ENCODE measurements at regions not wholly inside any gene's neighbourhood (a gene's known extent, or its start where the extent isn't known, plus 50 kb on each side); places are given as distances from the start of the nearest gene placed in this dataset.

DNA sequence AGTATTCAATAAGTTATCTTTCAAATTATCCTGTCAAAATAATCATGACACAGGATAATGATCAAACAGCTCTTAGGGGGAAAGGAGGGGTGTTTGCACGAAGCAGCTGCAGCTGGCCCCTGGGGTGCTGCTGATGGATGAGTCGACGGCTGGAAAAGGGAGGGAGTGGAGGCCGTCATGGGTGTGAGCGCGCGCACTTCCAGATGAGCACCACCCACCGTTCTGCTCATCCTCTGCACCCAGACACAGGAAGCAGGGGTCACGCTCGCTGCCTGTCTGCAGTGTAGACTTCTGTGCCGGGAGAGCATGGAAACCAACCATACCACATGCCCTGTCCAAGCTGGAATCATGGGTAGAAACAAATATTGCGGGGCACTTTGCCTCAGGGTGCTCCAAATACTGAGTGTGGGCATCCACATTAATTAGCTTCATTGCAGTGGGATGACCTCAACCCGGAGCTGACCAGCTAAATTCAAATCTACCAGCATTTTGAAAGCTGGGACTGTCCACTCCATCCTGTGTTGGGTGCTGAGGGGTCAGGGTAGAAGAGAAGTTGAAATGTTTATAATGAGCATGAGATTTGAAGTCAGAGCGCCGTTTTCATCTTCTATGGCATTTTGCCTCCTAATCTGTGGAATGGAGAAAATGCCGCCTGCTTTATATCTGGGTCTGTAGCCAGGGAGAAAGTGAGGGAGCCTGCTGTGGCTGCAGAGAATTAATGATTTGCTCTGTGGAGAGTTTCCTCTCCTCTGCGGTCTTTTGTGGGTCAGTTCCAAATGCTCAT lies 802.4 kb downstream of the TBC1D22A start:
- DNase-seq (ENCODE audit: low spot score) (no peak), FAIRE-seq (no peak)

DNA sequence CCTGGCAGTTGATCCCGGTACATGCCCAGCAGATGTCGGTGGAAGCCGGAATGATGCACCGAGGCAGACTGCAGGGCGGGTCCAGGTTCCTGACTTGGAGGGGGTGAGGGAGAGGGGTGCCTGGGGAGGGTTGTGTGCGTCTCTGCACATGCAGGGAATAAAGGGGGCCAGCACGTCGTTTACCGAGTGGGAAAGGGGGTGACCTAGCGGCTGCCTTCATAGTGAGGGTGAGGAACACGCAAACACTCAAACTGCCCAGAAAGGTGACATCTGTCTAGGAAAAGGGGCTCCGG lies 801.7 kb downstream of the TBC1D22A start:
- no peak for FAIRE-seq
- no peak for DNase-seq (ENCODE audit: low spot score)

DNA sequence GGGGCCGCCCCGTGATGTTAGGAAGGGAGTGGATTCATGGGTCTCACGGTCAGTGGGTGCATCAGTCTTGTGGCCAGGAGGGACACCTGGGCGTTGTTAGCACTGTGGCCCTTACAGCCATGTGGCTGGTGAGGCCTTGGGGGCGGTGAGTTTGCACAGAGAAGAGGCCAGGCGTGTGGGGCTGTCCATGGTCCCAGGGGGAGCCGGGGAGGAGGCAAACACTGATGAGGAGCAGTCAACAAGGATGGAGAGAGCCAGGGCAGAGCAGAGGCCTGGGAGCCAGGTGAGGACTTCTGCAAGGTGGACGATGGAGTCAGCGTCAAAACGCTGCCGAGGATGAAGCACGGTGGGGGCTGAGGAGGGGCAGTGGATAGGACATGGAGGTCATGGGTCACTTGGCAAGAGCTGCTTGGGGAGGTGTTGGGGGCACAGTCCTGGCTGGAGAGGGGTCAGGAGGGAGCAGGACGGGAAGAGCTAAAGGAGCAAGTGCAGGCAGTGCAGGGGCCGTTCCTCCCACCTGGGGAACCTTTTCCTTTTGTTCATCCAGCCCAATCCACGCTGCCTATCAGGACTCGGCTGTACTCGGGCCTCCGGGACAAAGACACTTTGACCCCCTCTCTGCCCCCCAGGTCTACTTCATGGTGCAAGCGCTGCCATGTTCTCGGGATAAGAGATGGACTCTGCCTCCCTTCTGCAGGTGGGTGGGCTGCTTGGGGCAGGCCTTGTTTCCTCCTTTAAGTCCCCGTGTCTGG lies 801.1 kb downstream of the TBC1D22A start:
- no peak for DNase-seq (ENCODE audit: low spot score)
- no peak for FAIRE-seq

DNA sequence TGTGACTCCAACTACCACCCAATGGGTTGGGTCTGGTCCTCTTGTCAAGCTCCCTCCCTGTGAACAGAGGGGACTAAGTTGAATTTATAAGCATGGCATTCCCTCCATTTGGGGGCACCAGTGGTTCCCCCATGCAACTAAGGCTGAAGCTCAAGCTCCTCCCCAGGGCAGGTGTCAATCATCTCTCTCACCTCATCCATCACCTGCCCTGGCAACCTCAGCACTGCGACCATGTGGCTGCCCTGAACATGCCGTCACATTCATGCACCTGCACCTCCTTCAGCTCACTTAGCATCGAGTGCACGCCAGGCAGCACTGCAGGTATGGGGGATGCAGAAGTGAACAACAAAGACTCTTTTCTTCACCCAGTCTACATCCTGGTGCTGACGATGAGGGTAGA lies 799.3 kb downstream of the TBC1D22A start:
- DNase-seq (ENCODE audit: low spot score), result no peak
- no peak for FAIRE-seq

DNA sequence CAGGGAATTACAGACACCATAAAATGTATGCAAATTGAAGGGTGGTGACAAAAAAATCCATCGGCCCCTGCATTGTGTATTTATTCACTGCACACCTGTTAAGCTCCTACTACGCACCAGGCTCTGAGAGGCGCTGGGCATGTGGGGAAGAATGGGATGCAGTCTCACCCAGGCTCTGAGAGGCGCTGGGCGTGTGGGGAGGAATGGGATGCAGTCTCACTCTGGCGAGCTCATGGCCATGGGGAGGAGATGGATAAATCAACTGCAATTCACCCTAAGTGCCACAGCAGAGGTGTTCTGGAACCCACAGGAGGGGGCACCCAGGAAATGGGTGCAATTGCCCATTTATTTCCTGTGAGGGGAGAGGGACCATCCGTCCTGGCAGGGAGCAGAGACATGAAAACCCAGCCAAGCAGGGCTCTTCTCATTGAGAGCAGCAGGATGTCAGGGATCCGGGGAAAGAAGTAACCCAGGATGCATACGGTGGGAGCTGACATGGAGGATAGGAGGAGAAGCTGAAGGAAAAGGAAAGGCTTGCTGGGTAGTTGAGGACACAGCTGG lies 798.7 kb downstream of the TBC1D22A start:
- no peak for DNase-seq (ENCODE audit: low spot score)
- FAIRE-seq, result no peak

DNA sequence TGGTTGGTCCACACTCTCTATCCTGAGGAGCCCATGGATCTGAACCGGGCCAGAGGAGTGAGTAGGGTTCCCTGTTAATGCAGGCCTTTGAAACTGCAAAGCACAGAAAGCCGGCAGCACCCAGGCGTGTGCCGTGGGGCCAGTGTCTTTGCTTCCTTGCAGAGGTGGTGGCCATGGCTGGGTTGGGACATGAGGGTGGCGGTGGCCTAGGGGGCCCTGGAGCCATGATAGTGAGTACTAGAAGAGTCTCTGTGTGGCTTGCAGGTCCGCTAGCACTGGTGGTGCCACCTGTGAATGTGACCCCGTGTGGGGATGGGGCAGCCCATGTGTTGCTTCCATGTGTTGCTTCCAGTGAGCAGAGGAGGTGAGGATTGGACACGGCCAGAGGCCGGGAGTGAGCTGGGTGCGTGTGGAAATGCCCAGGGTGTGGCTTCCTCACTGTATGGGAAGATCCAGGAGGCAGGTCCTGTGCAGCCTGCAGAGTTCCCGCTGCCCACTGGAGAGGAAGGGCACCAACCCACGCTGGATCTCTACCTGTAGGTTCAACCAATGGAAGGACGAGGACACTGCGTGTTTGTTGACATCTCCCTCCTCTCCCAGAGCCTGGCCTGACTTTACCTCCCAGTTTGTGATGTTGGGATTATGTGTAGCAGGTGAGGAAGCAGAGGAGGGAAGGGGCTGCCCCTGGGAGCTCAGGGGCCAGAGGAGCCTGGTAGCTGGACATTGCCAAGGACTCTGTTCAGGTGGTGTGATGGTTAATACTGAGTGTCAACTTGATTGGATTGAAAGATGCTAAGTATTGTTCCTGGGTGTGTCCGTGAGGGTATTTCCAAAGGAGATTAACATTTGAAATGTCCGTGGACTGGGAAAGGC lies 796.6 kb downstream of the TBC1D22A start:
- FAIRE-seq (peak; percentile 5), DNase-seq (ENCODE audit: low spot score) (no peak)

DNA sequence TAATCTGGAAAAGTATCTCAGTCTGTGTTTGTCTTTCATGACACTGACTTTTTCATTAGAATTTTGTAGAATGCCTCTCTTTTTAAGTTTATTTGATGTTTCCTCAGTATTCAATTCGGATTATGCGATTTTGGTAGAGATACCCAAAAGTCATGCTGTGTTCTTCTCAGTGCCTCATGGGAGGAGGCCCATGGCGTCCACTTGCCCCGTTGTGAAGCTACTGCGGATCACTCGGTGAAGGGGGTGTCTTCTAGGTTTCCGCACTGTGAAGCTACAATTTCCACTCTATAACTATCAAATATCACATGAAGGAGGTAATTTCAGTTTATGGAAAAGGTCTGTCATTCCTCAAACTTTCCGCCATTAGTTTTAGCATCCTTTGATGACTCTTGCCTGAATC lies 794.0 kb downstream of the TBC1D22A start:
- FAIRE-seq, result no peak
- no peak for DNase-seq (ENCODE audit: low spot score)

DNA sequence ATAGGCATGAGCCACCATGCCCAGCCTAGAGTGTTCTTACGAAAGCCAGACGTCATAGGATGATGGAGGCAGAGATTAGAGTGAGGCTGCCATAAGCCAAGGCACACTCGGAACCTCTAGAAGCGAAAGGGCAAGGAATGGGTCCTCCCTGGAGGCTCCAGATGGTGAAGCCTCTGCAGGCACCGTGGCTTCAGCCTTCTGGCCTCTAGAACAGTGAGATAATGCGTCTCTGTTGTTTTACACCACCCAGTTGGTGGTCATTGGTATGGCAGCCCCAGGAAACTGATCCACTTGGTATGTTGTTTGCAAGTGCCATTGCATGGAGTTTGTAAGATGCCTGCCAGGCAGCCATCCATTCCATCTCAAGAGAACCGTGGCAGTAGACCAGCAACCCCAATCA lies 791.0 kb downstream of the TBC1D22A start:
- no peak for FAIRE-seq
- no peak for DNase-seq (ENCODE audit: low spot score)

DNA sequence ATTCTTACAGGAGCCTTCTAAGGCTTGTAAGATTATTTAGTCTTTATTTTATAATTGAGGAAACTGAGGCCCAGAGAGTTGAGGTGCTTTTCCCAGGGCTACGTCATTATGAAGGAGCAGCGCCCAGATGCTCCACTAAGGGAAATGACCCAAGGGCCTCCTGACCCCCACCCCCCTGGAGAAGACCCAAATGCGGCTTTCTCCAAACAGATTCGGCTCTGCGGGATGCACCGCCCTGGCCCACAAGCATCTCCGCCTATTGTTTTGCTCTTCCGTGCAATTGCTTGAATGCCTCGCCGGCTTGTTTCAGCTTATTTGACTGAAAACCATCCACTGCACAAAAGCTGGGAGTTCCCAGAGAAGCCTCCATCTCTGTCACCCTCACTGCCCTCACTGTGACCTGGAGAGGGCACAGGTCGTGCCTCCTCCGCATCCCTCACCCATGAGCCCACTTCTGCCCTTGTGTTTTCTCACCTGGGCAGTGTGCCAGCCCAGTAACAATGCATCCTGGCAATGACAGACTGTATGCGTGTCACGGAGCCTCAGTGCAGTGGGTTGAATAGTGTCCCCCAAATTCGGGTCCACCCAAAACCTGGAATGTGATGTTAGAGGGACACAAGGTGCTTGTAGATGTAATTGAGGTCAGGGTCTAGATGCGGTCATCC lies 790.2 kb downstream of the TBC1D22A start:
- FAIRE-seq, result no peak
- DNase-seq (ENCODE audit: low spot score), result no peak

DNA sequence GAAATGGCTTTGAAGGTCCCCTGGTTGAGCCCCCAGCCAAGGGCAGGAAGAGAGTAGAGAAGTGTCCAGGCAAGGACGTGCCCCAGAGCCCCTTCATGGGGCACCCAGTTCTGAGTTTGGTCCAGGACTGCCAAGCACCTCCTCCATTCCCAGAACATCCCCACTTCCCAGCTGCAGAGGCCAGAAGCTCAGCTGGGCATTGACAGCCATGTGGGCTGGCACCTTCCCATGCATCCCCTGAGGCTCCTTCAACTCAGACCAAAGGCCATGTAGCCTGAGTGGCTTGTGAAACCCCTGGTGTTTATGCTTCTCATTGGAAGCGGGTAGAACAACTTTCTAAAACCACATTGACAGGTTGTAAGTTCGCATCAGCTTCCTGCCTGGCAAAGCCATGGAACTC lies 789.6 kb downstream of the TBC1D22A start:
- DNase-seq (ENCODE audit: low spot score) (no peak), FAIRE-seq (no peak)

DNA sequence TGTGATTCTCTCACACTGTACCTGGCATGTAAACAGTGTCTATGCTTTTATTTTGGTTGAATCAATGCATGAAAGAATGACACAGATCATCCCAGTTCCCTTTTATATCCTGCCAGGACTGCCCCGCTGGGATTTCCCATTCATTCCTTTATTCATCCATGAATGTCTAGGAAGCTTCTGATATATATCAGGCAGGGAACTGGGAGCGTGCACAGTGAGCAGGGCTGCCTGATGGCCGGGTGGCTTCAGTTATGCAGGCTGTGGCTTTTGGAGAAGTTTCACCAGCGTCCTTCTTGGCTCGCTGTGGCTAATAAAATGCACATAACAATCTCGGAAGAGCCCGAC lies 789.0 kb downstream of the TBC1D22A start:
- FAIRE-seq (no peak), DNase-seq (ENCODE audit: low spot score) (no peak)

DNA sequence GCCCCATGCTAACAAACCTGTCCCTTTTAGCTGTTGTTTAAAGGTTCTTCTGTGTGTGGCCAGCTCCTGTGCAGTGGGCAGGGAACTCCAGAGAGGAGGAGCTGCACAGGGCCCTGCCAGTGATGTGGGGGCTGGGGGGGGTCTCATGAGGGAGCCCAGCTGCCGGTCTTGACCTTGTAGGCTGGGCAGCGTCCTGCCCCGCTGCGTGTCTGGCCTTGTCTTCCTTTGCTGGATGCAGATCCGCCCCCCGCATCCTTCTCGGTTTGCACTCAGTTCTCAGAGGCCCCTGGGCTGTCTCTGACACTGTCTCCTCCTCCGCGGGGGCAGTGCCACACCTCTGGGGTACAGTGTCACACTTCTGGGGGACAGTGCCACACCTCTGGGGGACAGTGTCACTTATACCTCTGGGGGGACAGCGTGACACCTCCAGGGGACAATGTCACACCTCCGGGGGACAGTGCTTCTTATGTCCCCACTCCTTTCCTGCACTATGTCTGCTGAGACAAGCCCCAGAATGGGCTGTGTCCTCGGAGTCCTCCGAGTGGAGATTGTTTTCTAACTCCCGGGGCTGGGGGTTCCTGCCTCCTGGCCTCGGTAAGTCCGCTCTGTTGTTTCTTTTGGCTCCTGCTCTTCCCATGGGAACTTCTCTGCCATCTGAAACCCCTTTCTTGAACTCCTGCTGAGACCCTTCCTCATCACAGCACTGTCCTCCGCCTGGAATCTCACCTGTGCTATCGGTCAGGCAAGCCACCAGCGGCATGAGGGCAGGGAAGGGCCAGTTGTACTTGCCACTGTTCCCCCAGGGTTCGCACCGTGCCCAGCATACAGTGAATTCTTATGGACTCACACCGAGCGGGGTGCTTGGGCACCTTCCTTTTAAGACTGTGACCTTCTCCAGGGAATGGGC lies 788.3 kb downstream of the TBC1D22A start:
- FAIRE-seq (no peak), DNase-seq (ENCODE audit: low spot score) (no peak)

DNA sequence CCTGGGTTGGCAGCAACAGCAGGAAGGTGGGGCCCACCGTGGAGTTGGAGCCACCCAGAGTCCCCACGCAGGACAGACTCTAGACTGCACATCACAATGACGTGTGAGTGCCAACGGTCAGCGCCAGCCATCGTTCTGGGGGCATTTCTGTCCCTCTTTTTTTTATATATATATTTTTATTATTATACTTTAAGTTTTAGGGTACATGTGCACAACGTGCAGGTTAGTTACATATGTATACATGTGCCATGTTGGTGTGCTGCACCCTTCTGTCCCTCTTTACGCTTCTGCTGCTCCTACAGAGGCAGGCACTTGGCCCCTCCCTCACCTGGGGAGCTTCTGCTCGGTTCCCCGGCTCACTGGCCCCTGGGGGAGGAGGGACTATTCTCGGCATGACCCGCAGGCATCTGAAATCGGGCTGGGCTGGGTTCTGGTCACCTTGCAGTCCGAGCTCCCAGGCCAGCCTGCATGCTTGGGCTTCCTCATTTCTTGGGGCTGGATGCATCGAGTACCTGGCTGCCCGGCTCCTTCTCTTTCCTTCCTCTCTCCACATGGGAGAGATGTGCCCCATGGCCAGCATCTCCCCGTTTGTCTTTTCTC lies 787.4 kb downstream of the TBC1D22A start:
- FAIRE-seq (no peak), DNase-seq (ENCODE audit: low spot score) (no peak)

DNA sequence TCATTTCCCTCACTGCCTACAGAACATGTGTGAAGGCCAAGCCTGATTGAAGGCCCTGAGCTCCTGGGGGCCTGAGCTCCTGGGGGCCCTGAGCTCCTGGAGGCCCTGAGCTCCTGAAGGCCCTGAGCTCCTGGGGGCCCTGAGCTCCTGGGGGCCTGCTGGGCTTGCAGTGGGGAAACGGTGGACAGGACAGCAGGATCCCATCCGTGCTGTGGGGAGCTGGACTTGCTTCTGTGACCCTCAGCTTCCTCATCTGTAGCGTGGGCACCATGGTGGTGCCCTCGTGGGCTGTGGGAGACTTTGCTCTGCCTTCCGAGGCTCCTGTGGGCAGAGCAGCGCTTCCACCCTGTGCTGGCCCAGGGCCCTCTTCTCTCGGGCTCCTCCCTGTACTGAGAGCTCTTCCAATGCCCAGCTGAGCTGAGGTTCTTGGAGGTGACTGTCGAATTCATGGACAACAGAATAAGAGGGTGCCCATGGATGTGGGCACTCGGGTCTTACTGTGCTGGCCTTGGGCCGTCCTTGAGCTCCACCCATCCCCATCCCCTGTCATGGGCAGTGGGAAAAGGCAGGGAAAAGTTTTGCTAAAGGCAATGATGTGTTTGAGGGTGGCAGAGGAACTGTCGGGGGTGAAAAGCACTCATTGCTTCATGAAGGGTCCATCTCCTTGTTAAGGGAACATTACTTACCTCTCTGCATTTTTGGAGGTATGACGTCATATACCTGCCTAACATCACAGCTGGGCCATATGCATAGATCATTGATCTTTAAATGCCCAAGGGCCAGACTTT lies 786.7 kb downstream of the TBC1D22A start:
- FAIRE-seq (no peak), DNase-seq (ENCODE audit: low spot score) (no peak)

DNA sequence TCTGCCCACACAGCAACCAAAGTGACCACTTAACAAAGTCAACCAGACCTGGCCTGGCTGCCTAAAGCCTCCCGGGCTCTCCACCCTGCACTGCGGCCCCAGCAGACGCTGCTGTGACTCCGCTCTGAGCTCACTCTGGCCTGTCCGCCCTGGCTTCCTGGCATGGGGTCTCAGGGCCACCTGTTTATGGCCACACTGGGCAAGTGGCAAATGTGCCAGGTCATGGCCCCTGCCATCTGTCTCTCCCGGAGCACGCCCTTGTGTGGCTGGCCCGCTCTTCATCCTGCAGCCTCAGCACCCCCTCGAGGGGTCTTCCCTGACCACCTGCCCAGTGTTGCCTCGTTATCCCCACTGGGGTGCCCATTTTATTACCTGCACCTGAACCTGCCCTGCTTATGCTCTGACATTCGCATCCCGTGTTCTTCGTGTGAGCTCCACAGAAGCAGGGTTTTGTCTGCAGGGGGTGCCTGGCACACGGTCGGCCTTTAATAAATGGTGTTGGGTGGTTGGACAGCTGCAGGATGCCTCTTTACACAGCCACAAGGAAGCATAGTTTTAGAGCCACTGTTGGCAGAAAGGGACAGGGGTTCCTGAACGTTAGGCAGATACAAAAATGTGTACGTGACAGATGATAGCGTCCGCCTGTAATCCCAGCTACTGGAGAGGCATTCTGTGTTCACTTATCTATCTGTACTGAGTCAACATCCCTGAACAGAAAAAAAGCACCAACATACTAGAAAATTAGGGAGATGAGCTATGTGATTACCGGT lies 785.6 kb downstream of the TBC1D22A start:
- FAIRE-seq, result no peak
- no peak for DNase-seq (ENCODE audit: low spot score)

DNA sequence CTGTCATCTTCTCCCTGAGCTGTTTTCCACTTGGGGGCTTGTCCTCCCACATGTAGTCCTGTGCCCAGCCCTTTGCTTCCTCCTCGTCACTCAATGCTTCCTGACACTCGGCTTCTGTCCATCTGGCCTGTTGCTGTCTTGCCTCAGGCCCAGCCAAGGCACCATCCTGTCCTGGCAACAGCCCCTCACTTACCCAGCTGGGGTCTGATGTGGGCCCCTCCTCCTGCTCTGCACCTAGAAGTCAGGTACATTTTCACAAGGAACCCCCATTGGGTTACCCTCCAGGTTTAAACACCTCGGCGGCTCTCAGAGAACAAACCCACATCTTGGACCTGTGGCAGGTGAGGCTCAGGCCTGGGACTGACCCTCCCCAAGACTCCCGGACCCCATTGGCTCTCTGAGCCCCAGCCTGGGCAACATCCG lies 784.8 kb downstream of the TBC1D22A start:
- FAIRE-seq, result no peak
- DNase-seq (ENCODE audit: low spot score), result no peak

DNA sequence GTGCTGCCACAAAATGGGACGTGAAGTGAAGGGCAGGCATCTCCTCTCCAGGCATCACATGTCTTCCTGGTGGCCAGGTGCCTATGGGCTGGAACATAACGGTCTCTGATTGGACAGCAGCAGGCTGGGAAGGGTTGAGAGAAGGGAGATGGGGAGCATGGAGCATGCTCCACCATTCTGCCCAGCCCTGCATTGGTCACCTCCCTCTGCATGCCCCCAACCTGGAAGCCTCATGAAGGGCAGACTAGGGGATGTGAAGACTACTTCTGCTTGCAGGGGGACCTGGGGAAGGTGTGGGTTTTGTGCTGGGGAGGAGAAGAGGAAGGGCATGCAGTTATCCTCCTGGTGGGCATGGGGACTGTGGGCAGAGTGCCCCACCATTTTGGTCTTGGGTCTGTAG lies 782.2 kb downstream of the TBC1D22A start:
- DNase-seq (ENCODE audit: low spot score) (no peak), FAIRE-seq (no peak)

DNA sequence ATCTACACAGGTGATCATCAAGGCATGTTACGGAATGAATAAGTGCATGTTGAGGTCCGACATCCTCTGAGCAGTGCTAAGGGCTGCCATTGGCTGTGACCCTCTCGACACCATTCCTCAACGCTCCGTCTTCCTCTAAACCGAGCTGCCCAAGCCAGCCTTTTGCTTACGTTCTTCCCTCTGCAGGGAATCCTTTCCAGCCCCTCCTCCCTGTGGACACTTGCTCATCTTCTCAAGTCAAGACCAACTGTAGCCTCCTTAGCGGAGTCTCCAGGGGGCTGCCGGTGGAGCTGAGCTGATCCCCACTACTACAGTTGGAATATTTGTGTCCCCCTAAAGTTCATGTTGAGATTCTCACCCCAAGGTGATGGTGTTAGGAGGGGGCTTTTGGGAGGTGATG lies 781.0 kb downstream of the TBC1D22A start:
- DNase-seq (ENCODE audit: low spot score) (no peak), FAIRE-seq (no peak)
